ENCODE measurements at regions not wholly inside any gene's neighbourhood (a gene's known extent, or its start where the extent isn't known, plus 50 kb on each side); places are given as distances from the start of the nearest gene placed in this dataset.
A peak's percentile ranks its signal among the peaks of the same experiment; 100 is the strongest.

DNA sequence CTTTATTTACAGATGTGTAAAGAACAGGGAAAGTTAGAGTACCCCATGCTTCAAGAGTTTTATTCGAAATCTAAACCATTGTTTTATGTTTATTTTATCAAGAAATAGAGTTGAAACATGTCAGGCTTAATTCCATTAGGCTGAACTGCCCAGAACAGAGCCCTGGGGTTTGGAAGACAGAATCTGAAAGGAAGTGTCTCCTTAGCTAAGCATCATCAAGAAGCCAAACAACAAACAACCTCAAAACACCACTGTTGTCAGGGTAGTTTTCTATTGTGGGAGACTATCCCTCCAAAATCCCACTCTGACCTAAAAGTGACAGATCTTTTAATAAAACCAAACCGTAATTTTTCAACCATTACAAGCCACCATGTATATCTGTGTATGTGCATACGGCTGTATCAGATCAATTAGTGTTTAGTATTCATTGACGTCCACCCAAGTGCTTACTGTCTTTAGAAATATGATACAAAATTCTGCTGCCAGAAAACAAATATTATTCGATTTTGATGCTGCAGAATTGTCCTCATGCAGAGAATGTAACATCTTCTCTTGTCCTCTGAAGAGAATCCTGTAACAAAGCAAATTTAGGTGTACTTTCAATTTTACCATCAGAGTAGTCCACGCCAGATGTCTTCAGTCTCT lies 271.9 kb upstream of the TMEM161B start:
- no peak for DNase-seq

DNA sequence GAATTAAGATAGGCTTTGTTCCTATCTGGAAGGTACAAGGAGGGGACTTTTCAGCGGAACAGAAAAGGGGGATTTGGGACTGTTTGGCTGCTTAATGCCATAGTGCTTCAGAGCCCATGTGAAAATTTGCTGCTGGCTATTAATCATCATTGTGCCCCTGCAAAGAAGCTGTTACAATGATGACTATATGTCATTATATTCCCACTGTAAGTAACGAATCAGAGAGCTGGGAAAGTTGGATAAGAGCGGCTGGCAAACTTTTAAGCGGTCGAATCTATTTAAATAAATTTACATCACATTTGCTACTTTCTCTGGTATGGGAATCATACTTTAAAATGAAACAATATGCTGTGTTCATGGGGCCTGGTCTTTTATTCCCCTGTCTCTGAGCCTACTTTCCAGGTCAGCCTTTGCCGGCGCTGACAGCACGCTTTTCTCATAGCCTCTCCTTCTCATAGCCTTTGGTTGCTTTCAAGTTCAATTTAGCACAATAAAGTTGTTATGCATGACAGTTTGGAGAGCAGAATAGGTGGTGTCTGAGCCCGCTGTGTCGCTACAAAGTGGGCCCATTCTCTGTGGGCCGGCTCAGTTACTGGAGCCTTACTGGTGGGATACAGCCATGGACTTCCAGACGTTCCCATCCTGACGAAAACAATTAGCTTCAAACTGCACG lies 271.2 kb upstream of the TMEM161B start:
- no peak for DNase-seq

DNA sequence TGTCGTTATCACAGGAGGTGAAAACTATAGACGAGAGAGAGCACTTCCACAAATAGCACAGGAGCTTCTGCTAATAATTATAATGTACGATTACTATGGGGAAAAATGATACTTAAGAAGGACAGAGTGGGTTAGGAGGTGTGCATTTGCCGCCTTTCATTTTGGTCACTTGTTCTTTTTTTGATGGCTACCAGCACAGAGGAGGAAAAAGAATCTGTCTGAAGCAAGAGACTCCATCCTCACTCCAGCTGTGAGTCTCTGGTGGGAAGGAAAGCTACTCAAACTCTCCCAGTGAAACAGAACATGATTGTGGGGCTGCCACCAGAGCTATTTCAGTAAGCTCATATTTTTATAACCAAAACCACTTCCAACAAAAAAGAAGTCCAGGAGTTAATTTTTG lies 270.4 kb upstream of the TMEM161B start:
- DNase-seq = no peak

DNA sequence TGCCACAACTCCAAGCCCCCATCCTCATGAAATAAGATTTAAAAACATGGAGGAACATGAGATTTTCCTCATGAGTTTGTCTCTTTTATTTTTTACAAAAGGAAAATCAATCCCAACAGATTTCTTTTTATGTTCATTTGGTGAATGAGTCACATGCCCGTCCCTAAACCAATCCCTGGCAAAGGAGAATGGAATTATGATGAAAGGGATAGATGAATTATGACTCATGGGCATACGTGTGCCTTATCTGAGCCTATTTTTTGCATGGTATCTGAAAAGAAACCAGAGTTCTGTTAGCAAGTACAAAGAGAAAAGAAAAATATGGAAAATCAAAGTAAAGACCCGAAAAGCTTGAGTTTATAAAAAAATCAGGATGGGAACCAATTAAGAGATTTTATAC lies 267.5 kb upstream of the TMEM161B start:
- no peak for DNase-seq

DNA sequence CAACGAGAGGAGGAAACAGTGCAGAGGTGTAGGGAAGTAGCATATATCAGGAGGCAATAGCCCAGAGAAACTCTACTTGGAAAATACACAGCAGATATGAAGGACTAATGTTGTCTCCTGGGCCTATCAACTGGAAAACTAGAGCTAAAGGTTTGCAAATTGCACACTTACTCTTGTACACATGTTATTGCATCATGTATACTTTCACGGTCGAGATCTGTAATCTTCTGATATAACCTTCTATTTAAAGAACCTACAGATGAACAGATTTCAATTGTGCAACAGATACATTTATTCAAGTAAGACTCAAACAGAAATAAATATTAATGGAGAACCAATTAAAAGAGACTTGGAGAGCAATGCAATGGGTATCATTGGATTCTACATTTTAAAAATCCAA lies 256.3 kb upstream of the TMEM161B start:
- no peak for DNase-seq

DNA sequence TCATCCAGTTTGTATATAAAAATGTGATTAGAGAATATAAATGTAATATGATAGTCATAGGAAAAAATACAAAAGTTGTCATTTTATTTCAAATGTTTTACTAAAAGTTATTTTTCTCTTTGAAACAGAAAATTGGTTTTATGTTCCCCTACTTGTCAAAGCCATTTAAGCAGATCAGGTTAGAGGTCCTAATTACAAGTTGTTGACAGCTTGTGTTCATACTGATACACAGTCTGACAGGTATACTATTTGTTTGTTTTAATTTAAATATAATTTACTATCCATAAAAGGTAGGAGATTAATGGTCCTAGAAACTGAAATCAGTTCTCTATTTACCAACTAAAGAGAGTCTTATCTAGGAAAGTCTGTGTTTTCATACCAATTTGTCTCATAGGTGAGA lies 250.4 kb upstream of the TMEM161B start:
- no peak for DNase-seq

DNA sequence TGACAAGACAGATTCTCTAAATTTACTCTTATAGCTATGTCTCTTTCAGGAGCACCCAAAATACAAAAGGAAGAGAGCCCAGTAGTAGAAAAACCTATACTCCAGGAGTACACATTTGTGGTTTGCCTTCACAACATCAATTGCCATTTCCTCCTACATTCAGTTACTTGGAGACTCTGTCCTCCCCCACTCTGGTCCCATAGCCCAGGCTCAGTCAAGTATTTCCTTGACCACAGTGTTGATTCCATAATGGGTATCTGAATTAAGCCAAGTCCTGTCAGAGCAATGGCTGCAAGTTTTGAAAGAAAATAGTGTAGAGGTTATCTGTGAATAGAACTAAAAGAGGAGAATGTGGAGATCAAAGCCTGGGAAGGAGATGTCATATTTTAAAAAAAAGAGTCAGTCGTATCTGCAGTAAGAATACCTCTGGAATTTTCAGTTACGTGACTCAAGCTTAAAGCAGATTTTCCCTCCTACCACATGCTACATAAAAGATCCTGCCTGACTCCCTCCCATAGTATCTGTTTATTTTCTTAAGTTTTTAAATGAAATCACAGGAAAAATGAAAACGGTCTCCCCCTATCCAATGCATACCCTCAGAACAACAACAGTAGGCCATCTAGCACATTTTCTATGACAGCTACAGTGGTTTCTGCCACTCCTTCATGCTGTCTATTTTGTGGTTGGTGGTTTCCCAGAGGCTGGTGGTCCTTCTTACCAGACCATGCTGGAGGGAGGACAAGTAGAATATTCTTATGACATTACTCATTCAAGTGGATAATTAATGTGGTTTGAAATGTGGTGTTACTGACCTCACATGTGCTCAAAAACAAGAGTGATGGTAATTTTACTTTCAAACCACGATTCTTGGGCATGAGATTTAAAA lies 249.7 kb upstream of the TMEM161B start:
- no peak for DNase-seq

DNA sequence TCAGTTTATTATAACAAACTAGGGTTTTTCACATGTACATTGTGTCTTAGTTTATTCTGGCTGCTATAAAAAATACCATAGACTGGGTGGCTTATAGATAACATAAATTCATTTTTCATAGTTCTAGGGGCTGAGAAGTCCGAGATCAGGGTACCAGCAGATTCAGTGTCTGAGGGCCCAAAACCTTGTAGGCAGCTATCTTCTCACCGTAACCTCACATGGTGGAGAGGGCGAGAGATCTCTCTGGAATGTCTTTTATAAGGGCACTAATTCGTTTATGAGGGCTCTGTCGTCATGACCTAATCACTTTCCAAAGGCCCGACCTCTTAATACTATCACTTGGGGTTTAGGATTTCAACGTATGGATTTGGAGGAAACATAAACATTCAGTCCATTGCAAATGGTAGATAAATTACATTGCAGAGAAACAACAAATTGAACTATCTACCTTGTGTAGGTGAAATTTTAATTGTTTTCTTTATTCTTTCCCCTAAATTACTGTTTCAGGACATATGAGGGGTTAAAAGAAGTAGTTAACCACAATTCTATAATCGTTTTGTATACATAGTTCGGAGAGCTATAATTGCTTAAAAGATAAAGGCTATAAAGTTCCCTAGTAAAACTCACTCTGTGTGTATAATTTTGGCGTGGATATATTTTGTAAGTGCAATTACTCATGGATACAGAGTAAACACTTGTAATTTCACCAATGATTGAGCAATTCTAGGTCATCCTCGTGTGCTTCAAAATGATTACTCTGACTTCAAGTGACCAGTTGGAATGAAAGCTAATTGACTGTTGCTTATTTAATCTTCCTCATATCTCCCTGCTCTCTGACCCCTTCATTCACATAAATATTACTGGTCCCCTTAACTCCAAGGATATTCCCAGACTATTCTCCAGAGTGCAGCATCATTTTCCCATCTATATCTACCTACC lies 247.5 kb upstream of the TMEM161B start:
- no peak for DNase-seq

DNA sequence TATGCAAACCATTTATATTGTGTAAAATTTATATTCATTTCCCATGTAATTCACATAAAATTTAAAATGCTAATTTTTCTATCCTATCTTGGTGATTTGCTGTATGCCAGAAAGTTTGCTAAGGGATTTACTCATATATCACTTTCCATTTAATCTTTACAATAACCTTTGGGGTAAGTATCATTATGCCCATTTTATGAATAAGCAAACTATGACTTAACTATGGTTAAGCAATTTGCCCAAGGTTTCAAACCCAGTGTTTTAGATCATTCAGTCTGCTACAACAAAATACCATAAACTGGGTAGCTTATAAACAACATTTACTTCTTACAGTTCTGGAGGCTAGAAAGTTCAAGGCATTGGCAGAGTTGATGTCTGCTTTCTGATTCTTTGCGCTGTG lies 246.4 kb upstream of the TMEM161B start:
- DNase-seq = no peak

DNA sequence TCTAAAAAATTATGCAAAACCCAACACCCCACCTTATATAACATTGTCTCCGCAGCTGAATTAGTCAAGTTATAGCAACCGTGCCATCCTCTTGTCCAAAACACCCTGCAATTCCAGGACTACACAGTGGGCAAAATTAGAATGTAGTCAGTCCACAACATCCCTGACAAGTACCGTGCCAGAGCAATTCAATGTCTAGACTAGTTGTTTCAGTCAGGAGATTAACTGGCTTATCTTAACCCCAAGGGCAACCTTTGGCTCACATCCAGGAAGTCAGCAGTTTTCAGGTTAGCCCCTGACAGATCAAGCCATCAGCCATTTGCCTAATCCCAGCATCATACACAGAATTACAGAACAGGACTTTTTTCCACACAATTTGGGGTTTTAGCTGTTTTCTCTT lies 240.8 kb upstream of the TMEM161B start:
- no peak for DNase-seq

DNA sequence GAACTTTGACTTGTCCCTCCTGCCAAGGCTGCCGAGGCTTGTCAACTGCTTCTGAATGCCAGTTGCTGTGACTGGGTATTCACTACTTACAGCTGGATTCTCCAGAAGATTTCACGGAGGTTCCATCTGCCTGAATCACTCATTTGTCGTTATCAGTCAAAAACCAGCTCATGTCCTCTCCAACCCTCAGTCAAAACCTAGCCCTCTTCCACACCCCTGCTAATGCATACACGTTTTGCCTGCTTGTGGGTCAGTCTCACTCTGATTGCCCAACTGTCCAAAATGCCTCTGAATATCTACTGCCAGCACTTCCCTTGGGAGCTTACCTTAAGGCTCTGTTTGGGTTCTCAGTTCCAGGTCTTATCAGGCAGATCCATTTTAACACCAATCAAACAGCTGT lies 238.6 kb upstream of the TMEM161B start:
- DNase-seq = no peak

DNA sequence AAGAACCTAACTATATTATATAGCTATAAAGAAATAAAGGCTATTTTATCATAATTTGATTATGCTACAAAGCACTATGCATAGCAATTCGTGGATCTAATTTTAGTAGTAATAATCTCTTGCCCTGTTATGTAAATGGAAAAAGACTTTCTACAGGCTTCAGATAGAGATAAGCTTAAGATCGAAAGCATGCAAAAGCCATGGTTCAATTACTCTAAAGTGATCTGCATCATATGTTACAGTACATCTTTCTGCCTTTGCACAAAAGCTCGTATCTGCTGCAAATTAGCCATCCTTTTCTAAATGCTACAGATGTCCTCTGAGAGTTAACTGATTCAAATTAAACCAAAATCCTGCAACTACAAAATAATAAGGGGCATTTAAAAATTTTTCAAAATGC lies 234.8 kb upstream of the TMEM161B start:
- no peak for DNase-seq

DNA sequence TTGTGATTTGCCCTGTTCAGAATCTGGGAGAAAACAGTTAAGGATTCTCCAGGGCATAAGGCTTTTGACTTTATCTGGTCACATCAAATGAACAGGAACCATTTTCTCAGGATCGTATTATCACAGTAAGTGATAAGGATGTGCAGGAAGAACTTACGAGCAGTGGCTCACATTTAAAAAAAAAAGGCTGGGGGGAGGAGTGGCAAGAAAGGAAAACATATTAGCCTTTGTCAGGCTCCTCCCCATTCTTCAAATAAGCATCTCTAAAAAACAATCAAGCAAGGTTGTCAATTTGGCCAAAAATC lies 234.3 kb upstream of the TMEM161B start:
- no peak for DNase-seq

DNA sequence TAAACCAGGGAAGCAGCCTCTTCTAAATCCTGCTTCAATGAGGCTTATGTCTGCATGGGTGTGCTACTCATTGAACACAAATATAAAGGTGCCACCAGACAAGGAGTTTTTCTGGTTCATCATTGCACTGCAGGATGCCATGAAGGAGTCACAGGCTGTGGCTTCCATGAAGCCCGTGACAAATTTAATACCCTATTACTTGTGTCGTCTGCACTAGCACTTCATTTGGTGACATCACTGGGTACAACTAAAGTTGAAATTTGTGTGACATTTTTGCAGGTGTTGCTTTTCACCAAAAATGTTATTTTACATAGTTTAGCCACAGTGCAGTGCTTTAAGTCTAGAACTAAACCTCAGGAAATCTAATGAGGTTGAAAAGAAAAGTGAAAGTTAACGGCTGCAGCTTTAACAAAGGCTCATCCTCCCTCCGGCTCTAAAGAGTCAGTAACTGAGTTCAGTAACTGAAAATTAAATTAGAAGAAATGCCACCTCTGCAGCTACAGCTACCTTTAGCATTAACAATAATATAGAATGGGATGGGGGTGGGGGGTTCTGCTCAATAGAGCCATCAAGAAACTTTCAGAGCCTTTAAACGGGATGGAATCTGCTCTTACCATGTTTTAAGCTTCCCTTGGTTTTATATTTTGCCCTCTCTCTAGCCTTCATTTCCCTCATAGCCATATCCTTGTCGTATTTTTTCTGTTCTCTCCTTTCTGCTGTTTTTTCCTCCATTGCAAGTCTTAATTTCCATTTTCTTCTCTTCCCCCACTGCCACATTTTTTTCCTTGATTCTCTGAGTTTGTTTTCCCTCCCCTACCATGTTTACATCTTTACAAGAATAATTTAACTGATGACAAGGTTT lies 233.8 kb upstream of the TMEM161B start:
- DNase-seq = peak; percentile 37

DNA sequence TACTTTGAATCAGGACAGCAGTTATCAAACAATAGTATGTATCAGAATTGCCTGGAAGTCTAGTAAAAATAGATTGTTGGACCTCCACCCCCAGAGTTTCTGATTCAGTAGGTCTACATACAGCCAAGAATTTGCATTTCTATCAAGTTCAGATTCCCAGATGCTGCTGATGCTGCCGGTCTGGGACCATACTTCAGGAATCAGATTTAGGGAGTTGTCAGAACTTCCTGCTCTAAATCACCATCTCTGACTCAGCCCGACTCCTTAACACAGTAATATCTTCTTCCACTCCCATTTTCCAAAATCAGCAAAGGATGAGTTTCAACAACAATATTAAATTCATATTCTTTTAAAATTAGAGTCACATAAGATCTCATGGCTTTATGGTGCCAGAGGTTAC lies 227.2 kb upstream of the TMEM161B start:
- DNase-seq = no peak

DNA sequence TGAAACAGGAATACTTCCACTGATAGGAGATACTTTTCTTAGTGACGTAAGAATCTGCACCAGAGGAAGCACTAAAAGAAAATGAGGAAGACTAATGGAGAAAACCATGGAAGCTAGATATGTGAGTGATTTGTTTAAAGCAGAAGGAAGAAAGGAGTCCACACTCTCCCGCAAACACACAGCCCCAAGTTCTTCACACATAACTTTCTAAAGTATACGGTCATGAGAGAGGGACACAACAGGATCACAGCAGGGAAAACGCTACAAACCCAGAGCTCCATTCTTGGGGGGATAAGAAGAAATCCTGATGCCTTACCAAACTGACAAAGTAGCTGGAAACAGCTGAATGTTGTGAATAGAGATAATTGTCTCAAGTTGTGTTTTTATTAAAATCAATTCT lies 222.2 kb upstream of the TMEM161B start:
- no peak for DNase-seq

DNA sequence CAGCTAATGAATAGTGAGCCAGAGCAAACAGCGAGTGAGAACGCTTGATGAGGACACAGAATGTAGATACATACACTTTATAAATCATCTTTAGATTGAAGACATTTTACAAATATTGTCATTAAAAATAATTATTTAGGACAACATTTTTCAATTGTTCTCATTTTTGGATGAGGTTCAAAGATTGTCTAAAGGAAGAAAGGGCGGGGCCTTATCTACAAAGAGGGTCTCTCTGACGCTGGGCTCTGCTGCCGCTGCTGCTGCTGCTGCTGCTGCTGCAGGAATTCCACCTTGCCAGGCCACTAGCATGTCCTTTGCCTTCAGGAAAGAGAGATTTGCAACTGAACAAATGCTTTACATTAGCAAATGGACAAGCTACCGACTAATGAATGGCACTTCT lies 220.7 kb upstream of the TMEM161B start:
- DNase-seq = no peak

DNA sequence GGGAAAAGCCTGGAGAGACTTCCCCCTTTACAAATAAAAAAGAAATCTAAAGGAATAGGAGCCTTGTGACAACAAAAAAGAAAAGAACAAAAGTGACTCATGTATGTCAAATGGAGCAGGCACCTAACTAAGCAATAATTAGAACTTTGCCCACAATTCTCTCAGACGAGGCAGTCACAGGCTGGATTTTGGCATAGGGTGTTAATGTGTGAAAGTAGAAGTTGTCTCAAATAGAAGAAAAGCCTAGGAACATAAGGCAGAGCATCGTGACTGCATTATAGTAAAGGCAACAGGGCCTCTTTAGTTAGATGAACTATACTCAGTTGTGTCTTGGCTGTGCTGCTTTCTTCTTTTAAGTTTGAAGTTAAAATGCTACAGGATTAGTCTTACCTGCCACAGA lies 219.9 kb upstream of the TMEM161B start:
- no peak for DNase-seq

DNA sequence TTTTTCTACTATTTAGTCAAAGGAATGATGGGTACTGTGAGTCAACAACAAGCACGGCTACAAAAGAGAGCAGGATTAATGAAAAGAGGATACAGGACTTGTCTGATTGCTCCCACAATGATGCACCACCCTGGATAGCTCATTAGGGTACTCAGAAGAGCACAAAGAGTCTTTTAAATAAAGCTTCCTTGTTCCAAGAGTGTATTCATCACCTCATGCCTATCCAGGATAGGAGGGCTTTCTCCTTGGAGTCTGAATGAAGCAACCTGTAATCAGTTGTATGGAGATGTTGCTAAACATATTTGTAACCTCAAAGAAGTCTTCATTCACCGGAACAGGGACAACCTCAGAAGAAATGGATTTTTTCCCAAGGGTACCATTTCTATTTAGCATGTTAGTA lies 219.5 kb upstream of the TMEM161B start:
- no peak for DNase-seq

DNA sequence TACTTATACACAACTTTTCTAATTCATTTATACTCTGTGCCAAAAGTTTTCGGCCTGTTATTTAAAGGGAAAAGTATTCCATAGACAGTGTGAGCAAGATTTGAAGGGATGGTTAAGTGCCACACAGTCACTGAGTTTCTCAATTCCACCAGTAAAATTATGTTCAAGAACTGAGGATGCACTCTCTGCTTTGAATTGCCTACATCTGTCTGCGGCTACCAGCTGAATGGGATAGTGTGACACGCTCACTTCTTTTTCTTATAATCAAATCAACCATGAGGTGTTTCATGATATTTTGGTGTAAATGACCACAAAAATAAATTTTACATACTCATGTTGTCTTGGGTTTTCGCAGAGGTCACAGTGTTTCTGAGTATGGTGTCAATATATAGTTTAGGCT lies 218.4 kb upstream of the TMEM161B start:
- no peak for DNase-seq

DNA sequence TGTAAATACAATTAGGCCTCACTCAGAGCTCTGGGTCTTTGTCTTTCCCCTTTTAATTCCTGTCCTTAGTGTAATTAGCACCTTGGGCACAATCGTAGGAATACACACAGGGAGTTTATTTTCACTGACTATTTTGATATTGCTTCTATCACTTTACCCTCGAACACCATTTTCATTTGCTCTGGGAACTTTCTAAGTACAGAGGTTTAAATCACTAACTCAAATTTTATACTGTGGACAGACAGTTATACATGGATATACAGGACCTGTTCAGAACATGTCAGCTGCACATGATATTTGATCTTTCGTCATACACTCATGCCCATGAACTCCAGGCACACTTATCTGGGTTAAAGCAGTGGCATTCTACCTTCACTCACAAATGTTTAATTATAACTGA lies 217.8 kb upstream of the TMEM161B start:
- no peak for DNase-seq

DNA sequence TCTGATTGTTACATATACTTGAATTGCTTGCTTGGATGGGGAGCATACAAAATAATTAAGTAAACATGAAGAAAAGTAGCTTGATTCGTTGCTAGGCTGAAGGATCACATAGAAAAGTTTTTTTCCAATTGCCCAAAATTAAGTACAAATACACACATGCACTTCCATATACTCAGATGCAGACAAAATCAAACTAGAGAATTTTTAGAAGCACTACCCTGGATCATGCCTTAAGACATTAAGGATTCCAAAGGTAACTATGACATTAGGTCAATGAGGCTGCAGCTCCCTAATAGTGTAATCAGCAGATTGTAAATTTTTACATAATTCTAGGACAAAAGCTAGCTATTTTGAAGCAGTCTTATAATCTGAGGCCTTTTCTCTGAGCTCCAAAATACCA lies 216.9 kb upstream of the TMEM161B start:
- DNase-seq = no peak
